ENCODE measurements at regions not wholly inside any gene's neighbourhood (a gene's known extent, or its start where the extent isn't known, plus 50 kb on each side); places are given as distances from the start of the nearest gene placed in this dataset.

- DNase-seq, result no peak
These were observed 244.4 kb upstream of the TOPAZ1 start for GRCh38 chr3:43997316-43997715.

- DNase-seq, result no peak
These were observed 243.8 kb upstream of the TOPAZ1 start for GRCh38 chr3:43997788-43998369.

- DNase-seq, result no peak
These were observed 243.3 kb upstream of the TOPAZ1 start for GRCh38 chr3:43998370-43998835.

GRCh38 chr3:43998836-43999727 is 242.6 kb upstream of the TOPAZ1 start:
- peak; percentile 71 for DNase-seq

- no peak for DNase-seq
These were observed 241.9 kb upstream of the TOPAZ1 start for GRCh38 chr3:43999728-44000319.

GRCh38 chr3:44000586-44000985 is 241.1 kb upstream of the TOPAZ1 start:
- no peak for DNase-seq

- DNase-seq, result no peak
These were observed 240.6 kb upstream of the TOPAZ1 start for GRCh38 chr3:44001072-44001471.

- DNase-seq, result no peak
These were observed 237.9 kb upstream of the TOPAZ1 start for GRCh38 chr3:44003801-44004200.

GRCh38 chr3:44011680-44012079 is 230.0 kb upstream of the TOPAZ1 start:
- no peak for DNase-seq

- no peak for DNase-seq
These were observed 229.4 kb upstream of the TOPAZ1 start for GRCh38 chr3:44012160-44012899.

GRCh38 chr3:44013967-44014366 is 227.7 kb upstream of the TOPAZ1 start:
- no peak for DNase-seq

- DNase-seq, result no peak
These were observed 226.5 kb upstream of the TOPAZ1 start for GRCh38 chr3:44015170-44015569.

- DNase-seq, result no peak
These were observed 224.9 kb upstream of the TOPAZ1 start for GRCh38 chr3:44016818-44017217.

- DNase-seq, result no peak
These were observed 222.8 kb upstream of the TOPAZ1 start for GRCh38 chr3:44018926-44019325.

GRCh38 chr3:44019736-44020135 is 221.9 kb upstream of the TOPAZ1 start:
- DNase-seq, result no peak

- no peak for DNase-seq
These were observed 221.5 kb upstream of the TOPAZ1 start for GRCh38 chr3:44020143-44020542.

GRCh38 chr3:44021651-44022594 is 219.8 kb upstream of the TOPAZ1 start:
- no peak for DNase-seq

GRCh38 chr3:44023961-44024593 is 217.6 kb upstream of the TOPAZ1 start:
- DNase-seq, result no peak

- no peak for DNase-seq
These were observed 215.3 kb upstream of the TOPAZ1 start for GRCh38 chr3:44026220-44026865.

- DNase-seq, result no peak
These were observed 212.6 kb upstream of the TOPAZ1 start for GRCh38 chr3:44029100-44029499.

GRCh38 chr3:44030285-44030684 is 211.4 kb upstream of the TOPAZ1 start:
- DNase-seq, result no peak
